ENCODE measurements at regions not wholly inside any gene's neighbourhood (a gene's known extent, or its start where the extent isn't known, plus 50 kb on each side); places are given as distances from the start of the nearest gene placed in this dataset.
"Not testable (repeated sequence)": the region's sequence is repeated elsewhere in the genome, so short reads cannot be mapped to it uniquely, and the experiment has no call there.

- no peaks in the 10 kb centered on the region for H3K79me2 ChIP-seq (ENCODE audit: control insufficient read depth, insufficient read depth, low read length, unreplicated experiment)
- no peak overlapping the region for H3K27ac ChIP-seq (ENCODE audit: low read depth, low read length)
- H3K4me1 ChIP-seq (ENCODE audit: control insufficient read depth, insufficient read depth, low read length, unreplicated experiment): peaks cover 11% of the 10 kb centered on the region
- no peaks in the 10 kb centered on the region for H3K36me3 ChIP-seq (ENCODE audit: insufficient read depth, low read length)
- no peak overlapping the region for H3K4me3 ChIP-seq (ENCODE audit: low read depth, low read length)
- no peak overlapping the region for H2AFZ ChIP-seq (ENCODE audit: low read length, unreplicated experiment)
- no peaks in the 10 kb centered on the region for H3K27me3 ChIP-seq (ENCODE audit: insufficient read depth, low read length)
Observed at GRCh38 chr7:155231241-155231800, 66.4 kb upstream of the INSIG1 start.

GRCh38 chr7:155231941-155232340, 65.7 kb upstream of the INSIG1 start:
- Histone ChIP-seq H3K27ac (ENCODE audit: low read depth, low read length) (no peak overlapping the region), H3K4me1 (ENCODE audit: control insufficient read depth, insufficient read depth, low read length, unreplicated experiment) (peaks cover 11% of the 10 kb centered on the region), H2AFZ (ENCODE audit: low read length, unreplicated experiment) (no peak overlapping the region), H3K4me3 (ENCODE audit: low read depth, low read length) (no peak overlapping the region), H3K27me3 (ENCODE audit: insufficient read depth, low read length) (no peaks in the 10 kb centered on the region), H3K36me3 (ENCODE audit: insufficient read depth, low read length) (no peaks in the 10 kb centered on the region), H3K79me2 (ENCODE audit: control insufficient read depth, insufficient read depth, low read length, unreplicated experiment) (no peaks in the 10 kb centered on the region)

GRCh38 chr7:155232911-155233310, 64.8 kb upstream of the INSIG1 start:
- Histone ChIP-seq H2AFZ (ENCODE audit: low read length, unreplicated experiment) (no peak overlapping the region), H3K79me2 (ENCODE audit: control insufficient read depth, insufficient read depth, low read length, unreplicated experiment) (no peaks in the 10 kb centered on the region), H3K4me3 (ENCODE audit: low read depth, low read length) (no peak overlapping the region), H3K27ac (ENCODE audit: low read depth, low read length) (no peak overlapping the region), H3K36me3 (ENCODE audit: insufficient read depth, low read length) (no peaks in the 10 kb centered on the region), H3K4me1 (ENCODE audit: control insufficient read depth, insufficient read depth, low read length, unreplicated experiment) (peaks cover 11% of the 10 kb centered on the region), H3K27me3 (ENCODE audit: insufficient read depth, low read length) (no peaks in the 10 kb centered on the region)

GRCh38 chr7:155233311-155234157, 64.1 kb upstream of the INSIG1 start:
- no peak overlapping the region for H2AFZ ChIP-seq (ENCODE audit: low read length, unreplicated experiment)
- no peak overlapping the region for H3K4me3 ChIP-seq (ENCODE audit: low read depth, low read length)
- H3K27ac ChIP-seq (ENCODE audit: low read depth, low read length): no peak overlapping the region
- no peaks in the 10 kb centered on the region for H3K36me3 ChIP-seq (ENCODE audit: insufficient read depth, low read length)
- no peaks in the 10 kb centered on the region for H3K27me3 ChIP-seq (ENCODE audit: insufficient read depth, low read length)
- peaks cover 11% of the 10 kb centered on the region for H3K4me1 ChIP-seq (ENCODE audit: control insufficient read depth, insufficient read depth, low read length, unreplicated experiment)
- H3K79me2 ChIP-seq (ENCODE audit: control insufficient read depth, insufficient read depth, low read length, unreplicated experiment): no peaks in the 10 kb centered on the region

GRCh38 chr7:155234158-155234492, 63.6 kb upstream of the INSIG1 start:
- no peak overlapping the region for H2AFZ ChIP-seq (ENCODE audit: low read length, unreplicated experiment)
- H3K79me2 ChIP-seq (ENCODE audit: control insufficient read depth, insufficient read depth, low read length, unreplicated experiment): no peaks in the 10 kb centered on the region
- H3K4me1 ChIP-seq (ENCODE audit: control insufficient read depth, insufficient read depth, low read length, unreplicated experiment): peaks cover 11% of the 10 kb centered on the region
- H3K4me3 ChIP-seq (ENCODE audit: low read depth, low read length): no peak overlapping the region
- no peak overlapping the region for H3K27ac ChIP-seq (ENCODE audit: low read depth, low read length)
- H3K27me3 ChIP-seq (ENCODE audit: insufficient read depth, low read length): peaks cover 2% of the 10 kb centered on the region; the same call in 1 of the 2 replicates
- no peaks in the 10 kb centered on the region for H3K36me3 ChIP-seq (ENCODE audit: insufficient read depth, low read length)

GRCh38 chr7:155234950-155235789, 62.5 kb upstream of the INSIG1 start:
- Histone ChIP-seq H3K36me3 (ENCODE audit: insufficient read depth, low read length) (no peaks in the 10 kb centered on the region), H2AFZ (ENCODE audit: low read length, unreplicated experiment) (no peak overlapping the region), H3K79me2 (ENCODE audit: control insufficient read depth, insufficient read depth, low read length, unreplicated experiment) (no peaks in the 10 kb centered on the region), H3K4me1 (ENCODE audit: control insufficient read depth, insufficient read depth, low read length, unreplicated experiment) (peaks cover 5% of the 10 kb centered on the region), H3K27me3 (ENCODE audit: insufficient read depth, low read length) (peaks cover 6% of the 10 kb centered on the region; the same call in 1 of the 2 replicates), H3K27ac (ENCODE audit: low read depth, low read length) (no peak overlapping the region), H3K4me3 (ENCODE audit: low read depth, low read length) (no peak overlapping the region)

- no peak overlapping the region for H3K27ac ChIP-seq (ENCODE audit: low read depth, low read length)
- H2AFZ ChIP-seq (ENCODE audit: low read length, unreplicated experiment): no peak overlapping the region
- H3K27me3 ChIP-seq (ENCODE audit: insufficient read depth, low read length): peaks cover 10% of the 10 kb centered on the region; the same call in 1 of the 2 replicates
- H3K4me1 ChIP-seq (ENCODE audit: control insufficient read depth, insufficient read depth, low read length, unreplicated experiment): no peaks in the 10 kb centered on the region
- no peaks in the 10 kb centered on the region for H3K36me3 ChIP-seq (ENCODE audit: insufficient read depth, low read length)
- H3K4me3 ChIP-seq (ENCODE audit: low read depth, low read length): no peak overlapping the region
- H3K79me2 ChIP-seq (ENCODE audit: control insufficient read depth, insufficient read depth, low read length, unreplicated experiment): no peaks in the 10 kb centered on the region
Observed at GRCh38 chr7:155236386-155236785, 61.3 kb upstream of the INSIG1 start.

- Histone ChIP-seq H3K27ac (ENCODE audit: low read depth, low read length) (no peak overlapping the region), H2AFZ (ENCODE audit: low read length, unreplicated experiment) (no peak overlapping the region), H3K36me3 (ENCODE audit: insufficient read depth, low read length) (no peaks in the 10 kb centered on the region), H3K4me1 (ENCODE audit: control insufficient read depth, insufficient read depth, low read length, unreplicated experiment) (no peaks in the 10 kb centered on the region), H3K79me2 (ENCODE audit: control insufficient read depth, insufficient read depth, low read length, unreplicated experiment) (no peaks in the 10 kb centered on the region), H3K27me3 (ENCODE audit: insufficient read depth, low read length) (peaks cover 10% of the 10 kb centered on the region; the same call in 1 of the 2 replicates), H3K4me3 (ENCODE audit: low read depth, low read length) (no peak overlapping the region)
Observed at GRCh38 chr7:155237297-155237696, 60.4 kb upstream of the INSIG1 start.

GRCh38 chr7:155237730-155238129, 59.9 kb upstream of the INSIG1 start:
- Histone ChIP-seq H3K36me3 (ENCODE audit: insufficient read depth, low read length) (no peaks in the 10 kb centered on the region), H3K27me3 (ENCODE audit: insufficient read depth, low read length) (peaks cover 11% of the 10 kb centered on the region), H2AFZ (ENCODE audit: low read length, unreplicated experiment) (no peak overlapping the region), H3K4me3 (ENCODE audit: low read depth, low read length) (no peak overlapping the region), H3K27ac (ENCODE audit: low read depth, low read length) (no peak overlapping the region), H3K79me2 (ENCODE audit: control insufficient read depth, insufficient read depth, low read length, unreplicated experiment) (no peaks in the 10 kb centered on the region), H3K4me1 (ENCODE audit: control insufficient read depth, insufficient read depth, low read length, unreplicated experiment) (no peaks in the 10 kb centered on the region)

- not testable (repeated sequence) for H3K4me3 ChIP-seq (ENCODE audit: low read depth, low read length); H3K36me3 ChIP-seq (ENCODE audit: insufficient read depth, low read length); H3K27ac ChIP-seq (ENCODE audit: low read depth, low read length); H3K4me1 ChIP-seq (ENCODE audit: control insufficient read depth, insufficient read depth, low read length, unreplicated experiment); H3K79me2 ChIP-seq (ENCODE audit: control insufficient read depth, insufficient read depth, low read length, unreplicated experiment); H2AFZ ChIP-seq (ENCODE audit: low read length, unreplicated experiment)
- peaks cover 14% of the 10 kb centered on the region for H3K27me3 ChIP-seq (ENCODE audit: insufficient read depth, low read length)
Observed at GRCh38 chr7:155239431-155240087, 58.1 kb upstream of the INSIG1 start.

Measured in ACC112 (cell line).